ENCODE measurements at regions not wholly inside any gene's neighbourhood (a gene's known extent, or its start where the extent isn't known, plus 50 kb on each side); places are given as distances from the start of the nearest gene placed in this dataset.

DNA sequence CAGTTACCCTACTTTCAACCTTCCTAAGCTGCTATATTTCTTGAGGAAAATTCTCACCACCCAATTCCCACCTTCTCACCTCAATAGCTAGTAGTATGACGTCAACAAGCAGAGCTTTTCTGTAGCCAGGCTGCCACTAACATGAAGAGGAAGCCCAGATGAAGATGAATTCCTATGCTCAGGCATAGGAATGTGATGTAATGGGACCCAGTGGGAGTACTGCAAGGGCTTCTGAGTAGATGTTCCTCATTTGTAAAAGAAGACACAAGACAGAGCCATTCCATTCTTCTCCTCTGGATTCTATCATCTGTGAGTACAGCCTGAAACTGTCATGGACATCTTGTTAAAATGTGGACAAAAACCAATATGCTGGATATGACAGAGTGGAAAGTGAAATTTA, 81.6 kb upstream of the KLF3 start:
- no peaks in the 10 kb centered on the region for H4K20me1 ChIP-seq (ENCODE audit: control insufficient read depth, insufficient read depth, low read length, poor library complexity, severe bottlenecking)
- ChIA-PET CTCF (no interaction called here), POLR2A (no interaction called here)
- H3K79me2 ChIP-seq (ENCODE audit: control insufficient read depth, insufficient read depth, low read length), result no peaks in the 10 kb centered on the region
- H3K27ac ChIP-seq (ENCODE audit: low read length in 2 of 2), result no peak overlapping the region
- no peaks in the 10 kb centered on the region for H3K9me3 ChIP-seq (ENCODE audit: control extremely low read depth in 1 of 3, control insufficient read depth in 2 of 3, insufficient read depth in 1 of 3, low read length in 2 of 3)
- no peak for ATAC-seq (ENCODE audit: low read depth)
- no peak overlapping the region for H3K9ac ChIP-seq (ENCODE audit: low read length)
- H3K4me1 ChIP-seq (ENCODE audit: control insufficient read depth in 2 of 2, insufficient read depth in 2 of 2, low read length in 2 of 2), result no peaks in the 10 kb centered on the region
- no peak overlapping the region for H2AFZ ChIP-seq (ENCODE audit: insufficient read depth, low read depth, low read length, poor library complexity, severe bottlenecking)
- intact Hi-C loops (cut with micrococcal nuclease), result no loop called here
- H3K4me2 ChIP-seq (replicated peaks; ENCODE audit: low read depth, low read length, poor library complexity, severe bottlenecking), result no peak overlapping the region
- no peak overlapping the region for H3K27ac Mint-ChIP-seq
- TF ChIP-seq, protein P1, sequence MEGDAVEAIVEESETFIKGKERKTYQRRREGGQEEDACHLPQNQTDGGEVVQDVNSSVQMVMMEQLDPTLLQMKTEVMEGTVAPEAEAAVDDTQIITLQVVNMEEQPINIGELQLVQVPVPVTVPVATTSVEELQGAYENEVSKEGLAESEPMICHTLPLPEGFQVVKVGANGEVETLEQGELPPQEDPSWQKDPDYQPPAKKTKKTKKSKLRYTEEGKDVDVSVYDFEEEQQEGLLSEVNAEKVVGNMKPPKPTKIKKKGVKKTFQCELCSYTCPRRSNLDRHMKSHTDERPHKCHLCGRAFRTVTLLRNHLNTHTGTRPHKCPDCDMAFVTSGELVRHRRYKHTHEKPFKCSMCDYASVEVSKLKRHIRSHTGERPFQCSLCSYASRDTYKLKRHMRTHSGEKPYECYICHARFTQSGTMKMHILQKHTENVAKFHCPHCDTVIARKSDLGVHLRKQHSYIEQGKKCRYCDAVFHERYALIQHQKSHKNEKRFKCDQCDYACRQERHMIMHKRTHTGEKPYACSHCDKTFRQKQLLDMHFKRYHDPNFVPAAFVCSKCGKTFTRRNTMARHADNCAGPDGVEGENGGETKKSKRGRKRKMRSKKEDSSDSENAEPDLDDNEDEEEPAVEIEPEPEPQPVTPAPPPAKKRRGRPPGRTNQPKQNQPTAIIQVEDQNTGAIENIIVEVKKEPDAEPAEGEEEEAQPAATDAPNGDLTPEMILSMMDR (IDR thresholded peaks at IDR 0.05), result no peak
- no peak for TF ChIP-seq EZH2 (IDR thresholded peaks at IDR 0.05; ENCODE audit: borderline replicate concordance, insufficient read depth, low read depth, low read length, poor library complexity, severe bottlenecking)
- peaks cover 0 to 2% (median 0%) of the 10 kb centered on the region in 4 experiments for H3K27me3 ChIP-seq (replicated peaks in 1 of 4; ENCODE audit: control extremely low read depth in 1 of 4, control insufficient read depth in 3 of 4, insufficient read depth in 4 of 4, low read length in 3 of 4)
- no CpG with 5 or more reads among the region's 1 CpG for WGBS (ENCODE audit: insufficient coverage)
- no peak overlapping the region for H3K4me3 ChIP-seq (ENCODE audit: control extremely low read depth in 1 of 5, extremely low read depth in 1 of 5, insufficient read depth in 1 of 5, low read depth in 2 of 5, low read length in 4 of 5)
- H3K4me3 Mint-ChIP-seq, result no peak overlapping the region
- no peaks in the 10 kb centered on the region for H3K9me3 Mint-ChIP-seq (ENCODE audit: insufficient read depth)
- H3K27me3 Mint-ChIP-seq, result peaks cover 25% of the 10 kb centered on the region
- DNase-seq, result no peak
- no peaks in the 10 kb centered on the region for H3K4me1 Mint-ChIP-seq
- H3K36me3 ChIP-seq (replicated peaks in 1 of 2; ENCODE audit: control extremely low read depth in 1 of 2, control insufficient read depth in 1 of 2, extremely low read depth in 1 of 2, insufficient read depth in 2 of 2, low read length in 1 of 2), result no peaks in the 10 kb centered on the region

- CTCF ChIA-PET, result no interaction called here
- intact Hi-C loops (cut with micrococcal nuclease), result no loop called here
- no peak for DNase-seq
These were observed 81.0 kb upstream of the KLF3 start for GRCh38 chr4:38582889-38583470.

More at GRCh38 chr4:38582889-38583470, 81.0 kb upstream of the KLF3 start:
- H3K9me3 Mint-ChIP-seq (ENCODE audit: insufficient read depth), result no peaks in the 10 kb centered on the region
- no CpG with 5 or more reads among the region's 3 CpGs for WGBS (ENCODE audit: insufficient coverage)
- H3K27ac Mint-ChIP-seq, result peak overlapping the region; percentile 18
- H3K9ac ChIP-seq (ENCODE audit: low read length), result no peak overlapping the region
- no peak overlapping the region for H3K27ac ChIP-seq (ENCODE audit: low read length in 2 of 2)
- no peak overlapping the region for H3K4me2 ChIP-seq (replicated peaks; ENCODE audit: low read depth, low read length, poor library complexity, severe bottlenecking)
- no peaks in the 10 kb centered on the region for H3K4me1 Mint-ChIP-seq
- H4K20me1 ChIP-seq (ENCODE audit: control insufficient read depth, insufficient read depth, low read length, poor library complexity, severe bottlenecking), result no peaks in the 10 kb centered on the region
- TF ChIP-seq, protein P1 (IDR thresholded peaks at IDR 0.05), result no peak
- no peak for TF ChIP-seq EZH2 (IDR thresholded peaks at IDR 0.05; ENCODE audit: borderline replicate concordance, insufficient read depth, low read depth, low read length, poor library complexity, severe bottlenecking)
- ATAC-seq (ENCODE audit: low read depth), result no peak
- no peaks in the 10 kb centered on the region for H3K79me2 ChIP-seq (ENCODE audit: control insufficient read depth, insufficient read depth, low read length)
- no peak overlapping the region for H2AFZ ChIP-seq (ENCODE audit: insufficient read depth, low read depth, low read length, poor library complexity, severe bottlenecking)
- H3K36me3 ChIP-seq (replicated peaks in 1 of 2; ENCODE audit: control extremely low read depth in 1 of 2, control insufficient read depth in 1 of 2, extremely low read depth in 1 of 2, insufficient read depth in 2 of 2, low read length in 1 of 2), result no peaks in the 10 kb centered on the region
- no peak overlapping the region for H3K4me3 ChIP-seq (ENCODE audit: control extremely low read depth in 1 of 5, extremely low read depth in 1 of 5, insufficient read depth in 1 of 5, low read depth in 2 of 5, low read length in 4 of 5)
- H3K4me3 Mint-ChIP-seq, result no peak overlapping the region
- POLR2A ChIA-PET, result no interaction called here
- peaks cover 25% of the 10 kb centered on the region for H3K27me3 Mint-ChIP-seq
- no peaks in the 10 kb centered on the region for H3K4me1 ChIP-seq (ENCODE audit: control insufficient read depth in 2 of 2, insufficient read depth in 2 of 2, low read length in 2 of 2)
- peaks cover 0 to 2% (median 0%) of the 10 kb centered on the region in 4 experiments for H3K27me3 ChIP-seq (replicated peaks in 1 of 4; ENCODE audit: control extremely low read depth in 1 of 4, control insufficient read depth in 3 of 4, insufficient read depth in 4 of 4, low read length in 3 of 4)
- H3K9me3 ChIP-seq (ENCODE audit: control extremely low read depth in 1 of 3, control insufficient read depth in 2 of 3, insufficient read depth in 1 of 3, low read length in 2 of 3), result no peaks in the 10 kb centered on the region

Data from B cell (primary cell).